Renal cortex interstitium (tissue), 11 donors: ENCODE measurements at regions not wholly inside any gene's neighbourhood (a gene's known extent, or its start where the extent isn't known, plus 50 kb on each side); places are given as distances from the start of the nearest gene placed in this dataset.
"Not testable (repeated sequence)": the region's sequence is repeated elsewhere in the genome, so short reads cannot be mapped to it uniquely, and the experiment has no call there.

Experiments used
- DNase-seq, 11 donors: peaks; one replicate each; pipeline ENCODE4 v3.0.0-alpha.2; 2013; ENCODE audit warnings: low read depth in 9 of 11, low spot score in 4 of 11; ENCODE audit errors: extremely low read depth in 1 of 11

GRCh38 chr1:71345491-71345890 lies 264.7 kb upstream of the ZRANB2 start:
- DNase-seq: no peak

- DNase-seq: no peak
These were observed 263.0 kb upstream of the ZRANB2 start for GRCh38 chr1:71343686-71344416.

- no peak for DNase-seq
These were observed 258.4 kb upstream of the ZRANB2 start for GRCh38 chr1:71339238-71339637.

GRCh38 chr1:71330991-71331390 lies 250.2 kb upstream of the ZRANB2 start:
- DNase-seq: no peak

GRCh38 chr1:71324671-71325267 lies 243.9 kb upstream of the ZRANB2 start:
- no peak for DNase-seq

GRCh38 chr1:71312545-71312944 lies 231.7 kb upstream of the ZRANB2 start:
- DNase-seq: no peak

GRCh38 chr1:71311376-71311775 lies 230.5 kb upstream of the ZRANB2 start:
- DNase-seq: no peak

GRCh38 chr1:71307451-71307850 lies 226.6 kb upstream of the ZRANB2 start:
- DNase-seq: no peak

- no peak for DNase-seq
These were observed 223.3 kb upstream of the ZRANB2 start for GRCh38 chr1:71304125-71304524.

GRCh38 chr1:71303617-71304041 lies 222.8 kb upstream of the ZRANB2 start:
- no peak for DNase-seq

- no peak for DNase-seq
These were observed 217.8 kb upstream of the ZRANB2 start for GRCh38 chr1:71298633-71299032.

- no peak for DNase-seq
These were observed 215.8 kb upstream of the ZRANB2 start for GRCh38 chr1:71296551-71297134.

- peak in 1 of 11 donors; percentile 8 for DNase-seq
These were observed 214.5 kb upstream of the ZRANB2 start for GRCh38 chr1:71295350-71295749.

GRCh38 chr1:71294178-71294577 lies 213.3 kb upstream of the ZRANB2 start:
- no peak for DNase-seq

- DNase-seq: no peak
These were observed 211.4 kb upstream of the ZRANB2 start for GRCh38 chr1:71292203-71292602.

GRCh38 chr1:71290506-71291237 lies 209.8 kb upstream of the ZRANB2 start:
- not testable (repeated sequence) for DNase-seq

GRCh38 chr1:71285529-71285928 lies 204.7 kb upstream of the ZRANB2 start:
- no peak for DNase-seq

GRCh38 chr1:71276466-71276865 lies 195.6 kb upstream of the ZRANB2 start:
- DNase-seq: no peak

- no peak for DNase-seq
These were observed 192.5 kb upstream of the ZRANB2 start for GRCh38 chr1:71273334-71273733.

GRCh38 chr1:71270394-71270915 lies 189.6 kb upstream of the ZRANB2 start:
- DNase-seq: peak in 4 of 11 donors; percentile 7 to 21 (median 12)
